Calu3 (cell line): ENCODE measurements at regions not wholly inside any gene's neighbourhood (a gene's known extent, or its start where the extent isn't known, plus 50 kb on each side); places are given as distances from the start of the nearest gene placed in this dataset.

Experiments used
- BruUV-seq: library from RNA; stranded (reverse); fragments of 400-500 nt; replicated peaks from 2 replicates; lab custom pipeline; 2021; lab: Mats Ljungman, UMichigan
- CTCF ChIA-PET: fragments of 300-600 bp; sonication (Branson Sonifier 250); formaldehyde crosslinking; loops from one replicate; lab custom pipeline; 2022; ENCODE audit warnings: antibody characterized with exemption; lab: Charles Lee
- DNase-seq: peaks from one replicate; pipeline ENCODE4 v3.0.0; 2022
- H3K27ac Mint-ChIP-seq: one replicate; pipeline ENCODE4 v1.8.0; 2022; ENCODE audit warnings: mixed read lengths; ENCODE audit not compliant: unreplicated experiment
- H3K27me3 Mint-ChIP-seq: one replicate; pipeline ENCODE4 v1.8.0; 2022; ENCODE audit warnings: mixed read lengths; ENCODE audit not compliant: unreplicated experiment
- H3K36me3 Mint-ChIP-seq: one replicate; pipeline ENCODE4 v1.8.0; 2022; ENCODE audit warnings: mild to moderate bottlenecking, moderate library complexity, mixed read lengths; ENCODE audit not compliant: insufficient read depth, unreplicated experiment
- H3K4me1 Mint-ChIP-seq: one replicate; pipeline ENCODE4 v1.8.0; 2022; ENCODE audit warnings: mild to moderate bottlenecking, low read depth, mixed read lengths; ENCODE audit not compliant: unreplicated experiment
- H3K4me3 Mint-ChIP-seq: one replicate; pipeline ENCODE4 v1.8.0; 2022; ENCODE audit warnings: mild to moderate bottlenecking, low read depth, moderate library complexity, mixed read lengths; ENCODE audit not compliant: unreplicated experiment
- H3K9me3 Mint-ChIP-seq: one replicate; pipeline ENCODE4 v1.8.0; 2022; ENCODE audit warnings: low read depth, mixed read lengths; ENCODE audit not compliant: unreplicated experiment
- CTCF ChIP-seq: fragments of 200-600 bp; IDR thresholded peaks from one replicate; pipeline ENCODE4 v1.8.0; 2022; ENCODE audit warnings: antibody characterized with exemption; ENCODE audit not compliant: unreplicated experiment
- intact Hi-C: fragments of 100-400 bp; cut with micrococcal nuclease; formaldehyde crosslinking; loops from one replicate; pipeline ENCODE4 v1.10.0; 2022; ENCODE audit not compliant: unreplicated experiment

DNA sequence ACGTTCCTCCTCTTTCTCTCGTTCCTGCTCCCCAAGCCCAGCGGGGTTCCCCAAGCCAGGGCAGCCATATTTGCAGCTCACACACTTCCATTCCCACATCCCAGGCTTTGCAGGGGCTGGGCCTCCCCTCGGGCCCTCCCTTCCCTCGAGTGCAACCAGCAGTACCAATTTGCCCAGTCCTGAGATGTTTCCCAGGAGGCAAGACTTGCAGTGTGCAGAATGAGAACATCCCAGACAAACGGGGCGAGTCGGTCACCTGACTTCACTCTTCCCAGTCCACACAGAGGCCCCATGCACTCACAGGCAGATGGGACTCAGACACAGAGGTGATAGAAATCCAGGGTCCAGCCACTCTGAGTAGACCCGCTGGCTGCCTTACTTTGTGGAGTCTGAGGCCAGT is 56.2 kb upstream of the SLC6A6 start:
- no peak overlapping the region for H3K27ac Mint-ChIP-seq
- BruUV-seq, result no TSS peak
- H3K4me3 Mint-ChIP-seq, result no peak overlapping the region
- no peak for TF ChIP-seq CTCF
- CTCF ChIA-PET, result interaction anchor here (1.3 kb wide), 1 partner anchor 14 kb away, joined by 3 read pairs; no protein-coding TSS in a partner anchor
- H3K9me3 Mint-ChIP-seq, result no peaks in the 10 kb centered on the region
- H3K27me3 Mint-ChIP-seq, result peaks cover 9% of the 10 kb centered on the region
- DNase-seq, result no peak
- H3K36me3 Mint-ChIP-seq, result no peaks in the 10 kb centered on the region
- intact Hi-C loops, result no loop called here
- peaks cover 18% of the 10 kb centered on the region for H3K4me1 Mint-ChIP-seq

- intact Hi-C loops, result no loop called here
- CTCF ChIA-PET, result no interaction called here
- H3K4me3 Mint-ChIP-seq, result no peak overlapping the region
- peaks cover 9% of the 10 kb centered on the region for H3K27me3 Mint-ChIP-seq
- H3K9me3 Mint-ChIP-seq, result no peaks in the 10 kb centered on the region
- DNase-seq, result no peak
- no peak overlapping the region for H3K27ac Mint-ChIP-seq
- BruUV-seq, result no TSS peak
- H3K36me3 Mint-ChIP-seq, result no peaks in the 10 kb centered on the region
- TF ChIP-seq CTCF, result no peak
- peaks cover 18% of the 10 kb centered on the region for H3K4me1 Mint-ChIP-seq
Observed at GRCh38 chr3:14346642-14347041, 55.8 kb upstream of the SLC6A6 start.

DNA sequence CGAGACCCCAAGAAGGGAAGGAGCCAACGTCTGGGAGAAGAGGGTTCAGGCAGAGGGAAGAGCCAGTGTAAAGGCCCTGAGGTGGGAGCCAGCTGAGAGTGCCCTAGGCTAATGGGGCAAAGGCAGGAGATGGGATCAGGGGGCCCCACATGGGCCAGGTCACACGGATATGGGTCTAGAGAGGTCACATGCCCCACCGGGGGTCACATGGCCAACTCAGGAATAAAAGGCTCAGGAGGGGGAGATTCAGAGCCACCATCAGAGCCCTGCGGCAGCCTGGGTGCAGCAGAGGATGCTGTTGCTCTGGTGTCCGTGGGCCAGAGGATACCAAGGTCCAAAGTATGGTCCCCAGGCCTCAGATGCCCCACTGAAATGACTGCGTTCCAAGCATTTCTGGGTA is 55.3 kb upstream of the SLC6A6 start:
- no peak overlapping the region for H3K4me3 Mint-ChIP-seq
- TF ChIP-seq CTCF, result no peak
- H3K4me1 Mint-ChIP-seq, result peaks cover 18% of the 10 kb centered on the region
- BruUV-seq, result no TSS peak
- no peaks in the 10 kb centered on the region for H3K36me3 Mint-ChIP-seq
- no peaks in the 10 kb centered on the region for H3K9me3 Mint-ChIP-seq
- H3K27me3 Mint-ChIP-seq, result peaks cover 9% of the 10 kb centered on the region
- intact Hi-C loops, result no loop called here
- DNase-seq, result no peak
- H3K27ac Mint-ChIP-seq, result no peak overlapping the region
- CTCF ChIA-PET, result no interaction called here

GRCh38 chr3:14351617-14352001 is 50.8 kb upstream of the SLC6A6 start:
- intact Hi-C loops, result no loop called here
- no peaks in the 10 kb centered on the region for H3K9me3 Mint-ChIP-seq
- no peaks in the 10 kb centered on the region for H3K27me3 Mint-ChIP-seq
- no peak for DNase-seq
- H3K4me3 Mint-ChIP-seq, result no peak overlapping the region
- H3K27ac Mint-ChIP-seq, result no peak overlapping the region
- CTCF ChIA-PET, result no interaction called here
- no TSS peak for BruUV-seq
- TF ChIP-seq CTCF, result no peak
- no peaks in the 10 kb centered on the region for H3K4me1 Mint-ChIP-seq
- no peaks in the 10 kb centered on the region for H3K36me3 Mint-ChIP-seq
